Tibial nerve (tissue), 3 donors: ENCODE measurements at regions not wholly inside any gene's neighbourhood (a gene's known extent, or its start where the extent isn't known, plus 50 kb on each side); places are given as distances from the start of the nearest gene placed in this dataset.

Source experiments
- POLR2A ChIP-seq, 2 donors: fragments of 450-650 bp; IDR thresholded peaks; one replicate each; pipeline ENCODE4 v1.6.1; 2017; ENCODE audit warnings: antibody characterized with exemption in 2 of 2, mild to moderate bottlenecking in 2 of 2, moderate library complexity in 2 of 2
- TF ChIP-seq, protein P1 (sequence below), 5 experiments: fragments of 200-600 bp in 3 of 5; fragments of 450-650 bp in 2 of 5; sonication (generic) in 3 of 5; IDR thresholded peaks; one replicate each; pipeline ENCODE4 v1.5.1; 2016 to 2019; ENCODE audit warnings: antibody characterized with exemption in 5 of 5, mild to moderate bottlenecking in 3 of 5, moderate library complexity in 2 of 5

DNA sequence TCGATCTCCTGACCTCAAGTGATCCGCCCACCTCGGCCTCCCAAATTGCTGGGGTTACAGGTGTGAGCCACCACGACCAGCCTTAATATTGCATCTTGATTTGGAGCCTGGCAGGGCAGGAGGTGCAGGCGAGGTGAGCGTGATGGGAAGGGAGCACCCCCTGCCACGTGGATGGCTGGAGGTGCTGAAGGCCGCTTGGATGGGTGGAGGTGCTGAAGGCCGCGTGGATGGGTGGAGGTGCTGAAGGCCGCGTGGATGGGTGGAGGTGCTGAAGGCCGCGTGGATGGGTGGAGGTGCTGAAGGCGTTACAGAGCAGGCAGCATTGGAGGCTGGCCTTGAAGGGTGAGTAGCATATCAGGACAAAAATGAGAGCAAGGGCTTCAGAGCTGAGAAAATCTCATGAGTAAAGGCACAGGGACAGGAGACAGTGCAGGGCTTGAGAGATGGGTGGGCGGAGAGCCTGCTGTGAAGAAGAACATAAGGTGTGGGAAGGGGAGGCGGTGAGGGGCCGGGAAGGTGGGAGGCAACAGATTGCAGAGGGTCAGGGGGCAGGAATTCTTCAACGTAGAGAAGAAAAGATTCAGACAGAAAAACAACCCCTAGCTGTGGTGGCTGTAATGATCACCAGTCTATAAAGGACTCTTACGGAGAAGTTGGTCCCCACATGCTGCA lies 101.7 kb upstream of the SEC14L1 start:
- TF ChIP-seq, protein P1, sequence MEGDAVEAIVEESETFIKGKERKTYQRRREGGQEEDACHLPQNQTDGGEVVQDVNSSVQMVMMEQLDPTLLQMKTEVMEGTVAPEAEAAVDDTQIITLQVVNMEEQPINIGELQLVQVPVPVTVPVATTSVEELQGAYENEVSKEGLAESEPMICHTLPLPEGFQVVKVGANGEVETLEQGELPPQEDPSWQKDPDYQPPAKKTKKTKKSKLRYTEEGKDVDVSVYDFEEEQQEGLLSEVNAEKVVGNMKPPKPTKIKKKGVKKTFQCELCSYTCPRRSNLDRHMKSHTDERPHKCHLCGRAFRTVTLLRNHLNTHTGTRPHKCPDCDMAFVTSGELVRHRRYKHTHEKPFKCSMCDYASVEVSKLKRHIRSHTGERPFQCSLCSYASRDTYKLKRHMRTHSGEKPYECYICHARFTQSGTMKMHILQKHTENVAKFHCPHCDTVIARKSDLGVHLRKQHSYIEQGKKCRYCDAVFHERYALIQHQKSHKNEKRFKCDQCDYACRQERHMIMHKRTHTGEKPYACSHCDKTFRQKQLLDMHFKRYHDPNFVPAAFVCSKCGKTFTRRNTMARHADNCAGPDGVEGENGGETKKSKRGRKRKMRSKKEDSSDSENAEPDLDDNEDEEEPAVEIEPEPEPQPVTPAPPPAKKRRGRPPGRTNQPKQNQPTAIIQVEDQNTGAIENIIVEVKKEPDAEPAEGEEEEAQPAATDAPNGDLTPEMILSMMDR (IDR thresholded peaks at IDR 0.05) = no peak
- no peak for TF ChIP-seq POLR2A (IDR thresholded peaks at IDR 0.05)
